ENCODE measurements at regions not wholly inside any gene's neighbourhood (a gene's known extent, or its start where the extent isn't known, plus 50 kb on each side); places are given as distances from the start of the nearest gene placed in this dataset.

DNA sequence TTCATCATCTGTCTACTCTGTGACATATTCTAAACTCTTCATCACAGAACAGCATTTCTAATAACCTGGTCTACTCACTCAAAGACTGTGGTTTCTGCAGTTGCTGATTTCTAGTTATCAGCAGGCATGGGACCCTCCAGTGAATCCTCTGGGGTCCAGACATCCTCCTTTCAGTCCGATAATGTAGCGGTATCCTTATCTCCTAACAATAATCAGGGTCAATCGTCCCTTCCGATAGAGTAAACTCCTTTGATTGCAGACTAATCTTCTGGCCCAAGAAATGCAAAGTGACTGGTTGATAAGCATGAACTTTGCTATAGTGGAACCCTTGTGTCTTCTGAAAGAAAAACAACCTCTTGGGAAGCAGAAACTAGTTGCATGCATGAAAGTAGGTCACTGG lies 1209.8 kb upstream of the CELF2 start:
- no peak for TF ChIP-seq CTCF (IDR thresholded peaks at IDR 0.05)
- no peak for TF ChIP-seq POLR2A (IDR thresholded peaks at IDR 0.05)
